GM18861 (cell line): ENCODE measurements at regions not wholly inside any gene's neighbourhood (a gene's known extent, or its start where the extent isn't known, plus 50 kb on each side); places are given as distances from the start of the nearest gene placed in this dataset.

ENCODE experiments used
- ATAC-seq: cut with Tn5 transposase; IDR thresholded peaks from one replicate; pipeline ENCODE4 v1.9.1; 2021; ENCODE audit not compliant: unreplicated experiment

DNA sequence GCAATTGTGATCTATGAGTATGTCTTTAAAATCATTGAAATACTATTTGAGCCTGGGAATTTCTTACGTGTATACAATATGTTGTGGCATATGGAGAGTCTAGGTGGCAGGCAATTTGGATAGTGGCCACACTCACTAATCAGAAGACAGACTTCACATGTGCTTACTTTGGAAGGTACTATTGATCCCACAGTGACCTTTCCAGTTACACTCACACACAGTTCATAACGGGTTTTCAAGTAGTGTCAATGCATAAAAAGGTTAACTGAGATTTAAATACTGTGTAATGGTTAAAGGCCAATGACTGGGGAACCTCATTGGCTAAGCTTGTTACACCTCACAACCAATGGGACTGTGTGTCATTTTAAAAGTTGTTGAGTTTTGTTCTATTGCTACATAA, 783.2 kb downstream of the RPA4 start:
- ATAC-seq = no peak

DNA sequence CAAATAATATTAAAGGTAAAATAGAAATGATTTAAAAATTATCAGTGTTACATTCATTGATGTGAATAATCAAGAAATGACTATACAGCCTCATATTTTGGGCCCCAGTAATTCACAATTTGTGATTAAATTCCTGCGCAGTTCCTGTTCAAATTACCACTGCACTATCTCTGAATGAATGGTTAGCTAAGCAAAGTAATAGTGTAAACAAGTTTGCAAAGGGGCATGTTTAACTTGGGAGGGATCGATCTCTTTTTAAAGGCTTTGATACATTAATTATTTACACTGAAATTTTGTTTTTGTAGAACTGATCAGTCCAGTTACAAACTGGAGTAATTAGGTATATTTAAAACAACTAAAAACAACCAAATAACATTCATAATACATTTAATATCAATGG, 784.4 kb downstream of the RPA4 start:
- ATAC-seq = no peak

DNA sequence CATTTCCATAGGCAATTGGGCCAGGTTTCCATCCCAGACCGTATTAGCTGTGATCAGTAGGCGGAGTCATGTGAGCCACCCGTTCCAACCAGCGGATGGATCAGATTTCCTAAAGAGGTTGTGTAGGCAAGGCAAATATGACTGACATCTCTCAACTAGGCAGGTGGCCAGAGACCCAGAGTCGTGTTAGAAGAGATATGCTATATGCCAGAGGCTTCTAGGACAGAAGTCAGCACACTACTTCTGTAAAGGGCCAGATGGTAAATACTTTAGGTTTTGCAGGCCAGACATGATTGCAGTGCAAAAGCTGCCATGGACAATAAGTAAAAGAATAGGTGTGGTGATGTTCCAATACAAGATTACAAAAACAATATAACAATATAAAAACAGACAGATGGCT, 788.4 kb downstream of the RPA4 start:
- no peak for ATAC-seq

DNA sequence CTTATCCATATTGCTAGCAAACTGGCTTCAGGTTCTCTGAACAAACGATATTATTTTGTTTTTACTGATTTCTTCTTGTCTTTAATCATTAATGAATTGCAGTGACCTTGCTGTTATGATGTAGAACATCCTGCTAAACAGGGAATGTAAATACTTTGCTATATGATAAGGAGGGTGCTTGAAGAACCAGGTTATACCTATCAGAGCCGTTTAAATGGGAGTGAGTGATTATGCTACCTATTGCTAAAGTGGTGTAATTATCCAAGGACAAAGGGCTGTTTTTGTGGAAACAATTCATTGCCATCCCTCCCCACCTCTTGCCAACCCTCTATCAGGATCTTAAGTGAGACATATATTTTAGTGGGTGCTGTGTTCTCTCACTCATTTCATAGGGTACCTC, 788.9 kb downstream of the RPA4 start:
- ATAC-seq = no peak

DNA sequence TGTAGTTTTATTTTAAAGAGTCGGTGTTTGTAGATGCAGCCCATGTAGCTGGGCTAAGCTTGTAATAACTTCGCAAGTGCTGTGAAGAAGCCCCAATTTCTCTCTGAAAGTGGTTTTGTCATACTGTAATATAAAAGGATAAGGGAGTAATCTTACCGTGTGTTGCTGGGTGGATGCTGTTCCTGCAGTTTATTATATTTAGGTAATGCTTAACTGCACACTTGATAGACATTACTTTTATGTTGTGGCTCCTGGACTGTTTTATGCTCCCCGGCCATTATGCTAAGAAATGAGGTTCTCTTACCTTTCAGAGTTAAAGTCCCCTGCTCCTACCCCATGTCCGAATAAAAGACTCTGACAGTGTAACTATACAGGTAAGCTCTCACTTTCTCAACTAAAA, 789.4 kb downstream of the RPA4 start:
- ATAC-seq = no peak

DNA sequence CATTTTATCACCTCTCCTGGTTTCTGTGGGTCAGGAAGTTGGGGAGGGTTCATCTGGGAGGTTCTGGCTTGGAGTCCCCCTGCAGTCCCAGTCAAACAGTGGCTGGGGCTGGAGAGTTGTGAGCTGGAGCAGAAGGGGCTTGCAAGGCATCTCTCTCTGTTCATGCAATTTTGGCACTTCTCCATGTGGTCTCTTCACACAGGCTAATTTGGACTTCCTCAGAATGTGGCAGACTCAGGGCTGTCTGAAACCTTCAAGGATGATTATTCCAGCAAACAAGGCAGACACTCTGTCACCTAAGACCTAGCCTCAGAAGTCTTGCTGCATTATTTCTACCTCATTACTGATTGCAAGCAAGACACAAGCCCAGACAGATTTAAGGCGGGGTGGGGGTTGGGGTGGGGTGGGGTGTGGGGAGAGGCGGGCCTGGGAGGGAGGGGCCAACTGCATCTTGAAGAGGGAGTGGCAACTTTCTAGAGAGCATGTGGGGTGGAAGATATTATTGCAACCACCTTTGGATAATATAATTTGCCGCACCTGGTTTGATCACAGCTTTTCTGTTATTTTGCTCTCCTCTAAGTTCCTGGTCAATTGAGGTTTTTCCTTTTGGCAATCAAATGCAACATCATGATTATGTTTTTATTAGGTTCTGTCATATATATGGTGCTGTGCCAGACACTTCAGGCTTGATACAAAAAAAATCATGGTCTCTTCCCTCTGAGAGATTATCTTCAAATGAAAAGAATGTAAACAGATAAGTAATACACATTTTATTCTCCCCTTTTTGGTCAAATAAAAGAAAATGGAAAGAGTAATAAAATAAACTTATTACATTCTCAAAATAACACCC, 799.5 kb downstream of the RPA4 start:
- ATAC-seq = no peak

DNA sequence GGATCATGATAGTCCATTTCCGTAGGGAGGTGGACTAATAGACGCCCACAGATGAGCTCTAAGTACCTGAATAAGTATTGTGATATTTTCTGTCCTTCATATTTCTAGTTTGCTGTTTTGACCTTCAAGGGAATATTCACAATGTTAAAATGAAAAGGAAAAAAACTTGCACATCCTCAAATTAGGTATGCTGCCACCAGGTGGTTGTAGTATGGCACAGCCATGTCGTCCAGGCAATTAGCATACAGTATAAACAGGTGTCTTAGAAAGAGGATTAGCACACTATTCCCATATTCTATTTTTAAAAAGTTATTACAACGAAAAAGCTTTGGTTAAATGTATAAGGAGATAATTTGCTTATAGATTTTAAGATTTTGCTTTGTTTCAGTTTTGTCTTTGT, 802.0 kb downstream of the RPA4 start:
- peak; percentile 88 for ATAC-seq

DNA sequence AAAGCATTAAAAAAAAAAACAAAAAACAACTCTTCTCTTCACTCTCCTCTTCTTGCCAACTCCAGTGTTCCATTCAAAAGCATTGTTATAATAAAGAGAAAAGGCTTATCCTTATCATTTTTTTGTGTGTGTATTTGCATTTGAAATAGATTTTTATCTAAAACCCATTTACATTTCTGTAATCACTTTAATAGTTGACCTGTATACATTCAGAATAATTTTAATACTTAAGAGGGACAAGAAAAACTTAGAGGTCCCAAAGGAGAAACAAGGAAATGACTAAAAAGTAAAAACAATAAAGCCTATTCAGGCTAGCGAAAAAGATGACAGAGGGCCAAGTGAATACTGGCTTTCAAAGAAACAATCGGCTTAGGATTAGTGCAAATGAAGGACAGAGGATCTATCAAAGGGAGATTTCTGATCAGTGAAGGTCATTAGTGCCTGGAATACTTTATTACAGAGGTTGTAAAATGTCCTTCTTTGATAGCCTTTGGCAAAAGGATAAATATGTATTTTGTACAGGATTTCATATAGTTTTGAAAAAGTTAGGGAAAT, 808.3 kb downstream of the RPA4 start:
- ATAC-seq = no peak

DNA sequence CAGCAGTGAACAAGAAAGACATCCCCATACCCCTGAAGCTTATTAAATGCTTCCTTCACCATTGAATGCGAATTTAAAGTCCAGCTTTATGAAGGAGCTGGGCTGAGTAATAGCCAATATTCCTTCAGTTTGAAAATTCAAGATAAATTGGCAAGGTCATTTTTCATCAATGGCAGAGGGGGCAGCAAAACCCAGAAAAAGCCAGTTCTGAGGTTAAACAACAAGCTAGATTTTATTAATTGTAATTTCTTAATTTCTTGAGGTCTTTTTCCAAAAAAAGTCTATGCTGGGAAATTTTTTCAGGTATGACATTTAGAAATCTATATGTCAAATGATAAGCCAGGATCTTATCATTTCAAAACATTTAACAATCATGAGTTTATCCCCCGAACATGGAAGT, 808.9 kb downstream of the RPA4 start:
- ATAC-seq = no peak

DNA sequence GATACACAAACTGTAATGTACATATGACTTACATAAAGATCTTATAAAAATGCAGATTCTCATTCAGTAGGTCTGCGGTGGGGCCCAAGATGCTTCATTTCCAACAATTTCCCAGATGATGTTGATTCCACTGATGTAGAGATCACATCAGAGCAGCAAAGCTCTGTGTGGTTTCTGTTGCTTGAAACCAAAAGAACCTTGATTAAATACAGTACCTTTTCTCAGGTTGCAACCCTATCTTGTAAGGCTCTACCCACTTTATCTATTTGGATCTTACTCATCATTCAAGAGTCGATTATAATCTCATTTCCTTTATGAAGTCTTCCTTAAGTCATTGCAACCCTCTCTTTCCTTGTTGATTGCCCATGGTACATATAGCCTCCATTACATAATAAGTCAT, 816.8 kb downstream of the RPA4 start:
- no peak for ATAC-seq

DNA sequence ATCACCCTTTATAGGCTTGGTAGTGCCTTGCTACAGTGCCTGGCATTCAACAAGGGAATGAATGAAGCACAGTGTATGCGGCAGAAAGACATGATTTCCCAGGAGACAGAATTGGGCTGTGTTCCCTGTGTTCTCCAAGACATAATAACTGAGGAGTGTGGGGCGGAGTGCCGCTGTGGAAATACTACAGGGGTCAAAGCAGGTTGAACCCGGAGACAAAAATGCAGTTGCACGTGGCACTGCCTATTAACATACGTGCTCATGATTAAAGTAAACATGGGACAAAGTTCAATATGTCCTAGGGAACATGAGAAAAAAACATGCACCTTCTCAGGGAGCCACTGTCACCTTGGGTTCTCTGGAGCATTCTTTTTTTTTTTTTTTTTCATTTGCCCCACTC, 820.8 kb downstream of the RPA4 start:
- ATAC-seq = no peak

DNA sequence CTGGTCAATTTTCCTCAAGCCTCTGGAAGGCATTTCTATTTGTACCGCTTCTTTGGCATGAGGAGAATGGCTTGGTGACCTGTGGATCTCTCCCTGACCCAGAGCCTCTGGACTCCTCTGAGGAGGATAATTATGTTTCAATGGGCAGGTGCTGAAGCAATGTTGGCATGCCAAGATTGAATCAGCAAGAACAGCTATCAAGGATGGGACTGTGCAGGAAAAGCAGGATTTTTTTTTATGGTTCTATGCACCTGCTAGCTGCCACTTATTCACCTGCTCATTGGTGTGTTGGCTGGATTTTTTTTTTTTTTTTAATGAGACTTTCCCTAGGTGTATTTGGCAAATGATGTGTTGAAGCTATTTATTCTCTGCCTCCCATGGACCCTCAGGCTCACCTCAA, 821.2 kb downstream of the RPA4 start:
- no peak for ATAC-seq

DNA sequence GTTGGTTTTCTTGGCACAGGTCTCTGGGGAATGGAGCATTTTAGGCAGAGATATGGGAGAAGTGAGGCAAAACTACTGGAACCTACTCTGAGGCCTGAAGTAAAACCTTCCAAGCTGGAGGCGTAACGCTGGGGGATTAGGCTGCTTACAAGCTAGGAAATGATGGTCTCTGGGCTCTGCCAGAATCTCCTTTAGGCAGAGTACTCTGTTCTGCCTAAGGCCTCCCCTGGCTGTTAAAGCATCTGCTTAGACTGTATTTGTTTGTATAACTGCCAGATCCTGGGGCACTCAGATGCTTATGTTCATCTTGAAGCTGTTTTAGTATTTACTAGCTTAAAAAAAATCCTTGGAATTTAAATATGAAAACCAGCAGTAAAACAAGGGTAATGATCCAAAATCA, 822.2 kb downstream of the RPA4 start:
- ATAC-seq = no peak

DNA sequence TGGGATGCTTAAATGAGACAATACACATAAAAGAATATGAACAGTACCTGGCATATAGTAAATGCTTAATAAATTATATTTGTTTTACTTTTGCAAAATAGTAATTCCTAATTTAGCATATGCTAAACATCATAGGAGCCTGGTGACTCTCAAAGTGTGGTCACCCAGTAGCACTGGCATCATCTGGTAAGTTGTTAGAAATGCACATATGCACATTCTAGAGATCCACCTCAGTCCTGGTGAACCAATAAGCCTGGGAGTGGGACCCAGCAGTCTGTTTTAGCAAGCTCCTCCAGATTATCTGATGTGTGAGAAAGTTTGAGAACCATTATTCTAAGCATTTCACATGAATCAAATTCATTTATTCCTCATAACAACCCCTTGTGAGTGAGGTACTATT, 830.4 kb downstream of the RPA4 start:
- no peak for ATAC-seq

DNA sequence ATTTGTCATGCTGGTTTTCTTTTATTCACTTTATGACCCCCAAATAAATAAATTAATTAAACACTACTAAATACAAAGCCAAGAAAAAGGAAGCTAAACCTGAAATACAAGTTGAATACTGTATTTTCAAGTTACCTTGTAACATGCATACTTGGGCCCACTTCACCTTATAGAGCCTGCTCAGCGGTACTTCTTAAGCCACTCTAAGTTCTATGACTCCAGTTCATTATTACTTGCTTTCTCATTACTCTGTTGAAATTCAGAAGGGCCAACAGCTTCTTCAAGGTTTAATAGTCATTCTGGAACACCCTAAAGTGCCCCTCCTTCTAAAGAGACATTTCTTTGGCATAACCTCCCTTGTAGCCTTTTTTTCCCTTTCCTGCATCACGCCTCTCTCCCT, 844.5 kb downstream of the RPA4 start:
- no peak for ATAC-seq

DNA sequence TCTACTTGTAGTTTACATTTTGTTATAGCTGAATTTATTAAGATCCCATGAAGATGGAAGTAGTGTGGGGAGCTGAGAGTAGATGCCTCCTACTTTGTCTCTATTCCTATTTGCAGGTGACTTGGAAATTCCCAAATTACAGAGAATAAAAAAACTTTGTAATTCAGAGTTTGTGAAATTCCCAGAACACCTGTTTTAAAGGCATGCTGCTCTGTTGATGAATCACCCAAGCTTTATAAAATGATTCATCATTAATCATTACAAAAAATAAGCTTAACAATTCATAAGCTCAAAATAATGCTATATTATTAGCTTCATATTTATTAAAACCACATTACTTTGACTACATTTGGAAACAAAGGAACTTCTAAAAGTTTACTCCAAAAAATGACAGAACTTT, 856.3 kb downstream of the RPA4 start:
- ATAC-seq = no peak

DNA sequence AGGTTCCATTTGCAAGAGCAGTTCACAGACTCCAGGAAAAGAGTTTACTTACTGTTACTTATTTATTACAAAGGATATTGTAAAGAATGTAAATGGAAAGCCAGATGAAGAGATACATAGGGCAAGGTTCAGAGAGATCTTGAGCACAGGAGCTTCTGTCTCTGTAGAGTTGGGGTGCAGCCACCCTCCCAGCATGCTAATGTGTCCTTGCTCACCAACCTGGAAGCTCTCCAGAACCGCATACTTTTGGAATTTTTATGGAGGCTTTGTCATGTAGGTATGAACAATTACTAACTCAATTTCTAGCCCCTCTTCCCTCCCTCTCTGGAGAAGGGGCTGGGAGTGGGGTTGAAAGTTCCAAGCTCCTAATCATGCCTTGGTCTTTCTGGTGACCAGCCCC, 857.2 kb downstream of the RPA4 start:
- no peak for ATAC-seq

DNA sequence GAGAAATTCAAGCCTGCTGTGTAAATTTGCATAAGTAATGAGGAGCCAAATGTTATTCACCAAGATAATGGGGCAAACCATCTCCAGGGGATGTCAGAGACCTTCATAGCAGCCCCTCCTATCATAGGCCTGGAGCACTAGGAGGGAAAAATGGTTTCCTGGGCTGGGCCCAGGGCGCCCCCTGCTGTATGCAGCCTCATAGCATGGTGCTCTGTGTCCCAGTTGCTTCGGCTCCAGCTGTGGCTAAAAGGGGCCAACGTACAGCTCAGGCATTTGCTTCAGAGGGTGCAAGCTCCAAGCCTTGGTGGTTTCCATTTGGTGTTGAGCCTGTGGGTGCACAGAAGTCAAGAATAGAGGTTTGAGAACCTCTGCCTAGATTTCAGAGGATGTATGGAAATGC, 859.3 kb downstream of the RPA4 start:
- no peak for ATAC-seq

DNA sequence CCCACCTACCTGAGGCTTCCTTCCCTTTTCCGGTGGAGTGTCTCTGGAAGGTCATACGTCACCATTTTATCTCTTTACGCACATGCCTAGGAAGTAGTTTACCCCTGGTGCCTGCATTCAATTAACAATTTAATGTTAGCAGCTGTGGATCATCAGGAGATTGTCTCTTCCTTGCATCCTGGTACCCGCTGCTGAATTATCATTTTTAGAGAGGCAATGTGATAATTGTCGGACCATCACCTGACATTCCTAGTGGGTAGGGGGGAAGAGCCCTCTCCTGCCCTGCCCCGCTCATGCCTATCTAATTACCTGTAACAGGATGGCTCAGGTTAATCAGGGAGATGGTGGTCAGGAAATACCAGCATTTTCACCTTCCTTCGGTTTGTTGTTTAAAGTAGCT, 863.6 kb downstream of the RPA4 start:
- no peak for ATAC-seq

DNA sequence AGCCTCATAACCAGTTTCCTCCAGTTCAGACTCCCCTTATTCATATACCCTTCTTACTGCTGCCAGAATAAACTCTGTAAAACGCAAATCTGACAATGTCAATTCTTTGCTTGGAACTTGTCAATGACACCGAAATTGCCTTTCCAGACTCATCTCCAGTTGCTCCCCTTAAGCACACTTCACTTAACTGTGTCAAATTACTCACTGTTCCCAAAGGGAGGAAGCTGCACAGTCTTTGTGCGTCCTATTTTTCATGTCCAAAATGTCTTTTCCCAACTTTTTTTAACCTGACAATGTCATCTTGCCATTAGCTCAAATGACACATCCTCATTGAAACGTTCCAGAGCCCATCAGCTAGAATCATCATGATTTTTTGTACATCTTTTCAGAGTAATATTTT, 867.3 kb downstream of the RPA4 start:
- ATAC-seq = no peak

DNA sequence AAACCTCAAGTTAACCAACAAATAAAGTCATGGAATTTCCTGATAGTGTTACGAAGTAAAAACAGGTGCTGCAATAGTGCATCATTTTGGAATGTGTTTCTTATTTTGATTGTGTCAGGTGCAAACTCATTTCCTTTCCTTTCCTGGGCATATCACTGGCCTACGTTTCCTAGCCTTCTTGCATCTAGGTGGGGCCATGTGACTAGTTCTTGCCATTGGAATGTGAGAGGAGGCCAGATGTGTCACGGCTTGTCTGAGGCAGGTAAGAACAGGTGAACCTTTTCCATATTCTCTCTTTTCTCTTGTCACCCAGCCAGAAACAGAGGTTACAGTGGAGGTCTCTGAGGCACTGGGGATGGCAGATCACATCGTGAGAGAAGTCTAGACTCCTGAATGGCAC, 868.0 kb downstream of the RPA4 start:
- ATAC-seq = no peak

DNA sequence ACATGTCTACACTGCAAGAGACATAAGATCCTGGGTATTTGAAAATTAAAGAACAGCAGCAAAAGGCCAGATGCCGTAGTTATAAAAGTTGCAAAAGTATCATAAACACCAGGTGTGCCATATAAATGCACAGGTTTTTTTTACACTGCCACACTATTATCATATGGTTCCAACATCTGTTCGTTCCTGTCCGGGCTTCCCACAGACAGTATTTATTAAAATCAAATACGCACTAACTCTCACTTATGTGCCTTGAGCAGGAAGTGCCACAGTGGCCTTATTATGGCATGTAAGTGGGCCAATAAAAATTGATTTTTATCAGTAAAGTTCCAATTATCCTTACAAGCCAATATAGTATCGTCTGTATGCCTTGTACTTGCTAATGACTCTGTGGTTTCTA, 873.2 kb downstream of the RPA4 start:
- ATAC-seq = no peak

DNA sequence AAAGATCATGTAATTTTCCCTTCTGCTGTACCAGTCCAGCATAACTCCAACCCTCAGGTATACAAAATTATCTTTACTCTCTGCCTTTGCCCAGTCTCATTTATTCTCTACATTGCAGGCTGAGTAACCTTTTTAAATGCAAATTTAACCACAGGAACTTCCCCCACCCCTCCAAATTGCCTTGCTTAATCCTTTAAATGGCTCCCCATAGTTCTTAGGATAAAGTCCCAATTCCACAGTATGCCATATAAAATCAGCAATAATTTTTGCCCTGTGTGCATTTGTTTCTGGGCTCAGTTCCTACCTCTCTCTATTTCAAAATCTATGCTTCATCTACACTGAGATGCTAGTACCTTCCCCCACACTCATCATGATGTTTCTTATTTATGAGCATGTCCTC, 879.7 kb downstream of the RPA4 start:
- no peak for ATAC-seq
